Esophagus muscularis mucosa (tissue), 4 donors: ENCODE measurements at regions not wholly inside any gene's neighbourhood (a gene's known extent, or its start where the extent isn't known, plus 50 kb on each side); places are given as distances from the start of the nearest gene placed in this dataset.
A peak's percentile ranks its signal among the peaks of the same experiment; 100 is the strongest.

Source experiments
- DNase-seq: peaks from one replicate; pipeline ENCODE4 v3.0.0-alpha.2; 2017; ENCODE audit errors: extremely low spot score
- H3K27ac ChIP-seq, 4 donors: fragments of 200-600 bp; sonication (generic); replicated peaks in 1 of 4; 1 replicate in 3 of 4; 2 replicates in 1 of 4; pipeline ENCODE4 v1.5.1; 2016 to 2019; ENCODE audit warnings: mild to moderate bottlenecking in 1 of 4
- H3K27me3 ChIP-seq, 4 donors: fragments of 200-600 bp; sonication (generic); one replicate each; pipeline versions ENCODE4 v1.5.1 to v1.6.0; 2016 to 2019
- H3K36me3 ChIP-seq, 4 donors: fragments of 200-600 bp; sonication (generic); one replicate each; pipeline ENCODE4 v1.5.1; 2016 to 2019
- H3K4me1 ChIP-seq, 4 donors: fragments of 200-600 bp; sonication (generic); one replicate each; pipeline ENCODE4 v1.5.1; 2016 to 2019
- H3K4me3 ChIP-seq, 4 donors: fragments of 200-600 bp; sonication (generic); 1 replicate in 2 of 4; 2 replicates in 2 of 4; pipeline ENCODE4 v1.5.1; 2016 to 2019; ENCODE audit warnings: mild to moderate bottlenecking in 4 of 4, moderate library complexity in 1 of 4
- H3K9me3 ChIP-seq, 4 donors: fragments of 200-600 bp; sonication (generic); 1 replicate in 3 of 4; 2 replicates in 1 of 4; pipeline ENCODE4 v1.5.1; 2016 to 2019
- EP300 ChIP-seq: sonication (generic); formaldehyde crosslinking; IDR thresholded peaks from one replicate; pipeline ENCODE4 v1.6.1; 2017; ENCODE audit warnings: antibody characterized with exemption
- POLR2A ChIP-seq: fragments of 450-650 bp; IDR thresholded peaks from one replicate; pipeline ENCODE4 v1.6.1; 2017; ENCODE audit warnings: antibody characterized with exemption, moderate library complexity, mild to moderate bottlenecking, low read depth
- POLR2AphosphoS5 ChIP-seq, 2 donors: sonication (generic); formaldehyde crosslinking; IDR thresholded peaks; one replicate each; pipeline ENCODE4 v1.6.1; 2017; ENCODE audit warnings: antibody characterized with exemption in 2 of 2
- WGBS: methylation state at CpG from one replicate; pipeline ENCODE4 v1.1.5; 2018; 5-methylcytosine and 5-hydroxymethylcytosine counted together
- intact Hi-C: fragments of 100-400 bp; cut with DNase I; formaldehyde crosslinking; loops from one replicate; pipeline ENCODE4 v1.15.1; 2023
- TF ChIP-seq, protein P1 (sequence below), 3 experiments: fragments of 200-600 bp in 2 of 3; fragments of 450-650 bp in 1 of 3; sonication (generic) in 2 of 3; IDR thresholded peaks; one replicate each; pipeline ENCODE4 v1.5.1; 2017 to 2019; ENCODE audit warnings: antibody characterized with exemption in 3 of 3, mild to moderate bottlenecking in 2 of 3, moderate library complexity in 1 of 3

DNA sequence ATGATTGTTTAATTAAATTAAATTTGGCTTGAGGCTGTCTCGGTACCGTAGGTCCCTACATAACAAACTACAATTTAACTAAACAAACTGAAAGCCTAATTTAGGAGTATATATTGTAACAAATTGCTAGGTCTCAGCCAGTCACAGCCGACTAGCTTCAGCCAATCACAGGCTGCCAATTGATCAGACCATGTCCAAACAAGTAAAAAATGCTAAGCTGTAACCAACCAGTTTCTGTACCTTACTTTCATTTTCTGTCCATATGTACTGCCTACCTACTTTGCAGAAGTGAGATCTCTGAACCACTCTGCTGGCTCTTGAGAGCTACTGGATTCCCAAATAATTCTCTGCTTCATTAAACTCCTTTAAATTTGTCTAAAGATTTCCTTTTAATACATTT is 648.0 kb upstream of the GJE1 start:
- 60% methylated on average over 3 of the region's 3 CpGs for WGBS
- H3K27me3 ChIP-seq, result no peaks in the 10 kb centered on the region
- H3K4me1 ChIP-seq, result peaks cover 5 to 10% (median 7%) of the 10 kb centered on the region in 4 donors
- no peak overlapping the region for H3K4me3 ChIP-seq
- H3K9me3 ChIP-seq, result no peaks in the 10 kb centered on the region
- intact Hi-C loops, result no loop called here
- DNase-seq, result no peak
- H3K27ac ChIP-seq, result no peak overlapping the region
- no peaks in the 10 kb centered on the region for H3K36me3 ChIP-seq
- no peak for TF ChIP-seq POLR2A
- TF ChIP-seq, protein P1, sequence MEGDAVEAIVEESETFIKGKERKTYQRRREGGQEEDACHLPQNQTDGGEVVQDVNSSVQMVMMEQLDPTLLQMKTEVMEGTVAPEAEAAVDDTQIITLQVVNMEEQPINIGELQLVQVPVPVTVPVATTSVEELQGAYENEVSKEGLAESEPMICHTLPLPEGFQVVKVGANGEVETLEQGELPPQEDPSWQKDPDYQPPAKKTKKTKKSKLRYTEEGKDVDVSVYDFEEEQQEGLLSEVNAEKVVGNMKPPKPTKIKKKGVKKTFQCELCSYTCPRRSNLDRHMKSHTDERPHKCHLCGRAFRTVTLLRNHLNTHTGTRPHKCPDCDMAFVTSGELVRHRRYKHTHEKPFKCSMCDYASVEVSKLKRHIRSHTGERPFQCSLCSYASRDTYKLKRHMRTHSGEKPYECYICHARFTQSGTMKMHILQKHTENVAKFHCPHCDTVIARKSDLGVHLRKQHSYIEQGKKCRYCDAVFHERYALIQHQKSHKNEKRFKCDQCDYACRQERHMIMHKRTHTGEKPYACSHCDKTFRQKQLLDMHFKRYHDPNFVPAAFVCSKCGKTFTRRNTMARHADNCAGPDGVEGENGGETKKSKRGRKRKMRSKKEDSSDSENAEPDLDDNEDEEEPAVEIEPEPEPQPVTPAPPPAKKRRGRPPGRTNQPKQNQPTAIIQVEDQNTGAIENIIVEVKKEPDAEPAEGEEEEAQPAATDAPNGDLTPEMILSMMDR (IDR thresholded peaks at IDR 0.05), result no peak
- TF ChIP-seq EP300, result no peak
- no peak for TF ChIP-seq POLR2AphosphoS5 (IDR thresholded peaks at IDR 0.05)

DNA sequence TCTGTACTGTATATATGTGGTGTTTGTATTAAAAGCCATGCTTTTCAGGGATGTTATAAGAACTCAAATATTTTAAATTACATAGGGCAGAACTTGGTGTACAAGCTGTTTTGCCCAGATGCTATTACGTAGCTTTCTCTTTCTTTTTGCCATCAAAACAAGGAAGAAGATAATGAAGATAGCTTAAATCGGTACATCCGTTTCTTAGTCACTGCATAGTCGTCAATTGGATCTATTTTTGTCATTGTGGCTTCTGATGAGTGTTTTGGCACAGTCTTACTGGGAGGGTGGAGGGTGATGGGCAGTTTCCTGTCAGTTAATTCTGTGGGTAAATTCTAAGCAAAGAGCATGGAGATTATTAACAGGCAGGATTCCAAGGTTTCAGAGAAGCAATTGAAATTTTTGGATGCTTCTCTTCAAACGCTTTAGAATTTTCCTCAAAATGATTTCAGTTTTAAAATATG is 649.1 kb upstream of the GJE1 start:
- Histone ChIP-seq H3K4me3 (peak overlapping the region; percentile 26 to 42 (median 32)), H3K27ac (peak overlapping the region in 3 of 4 donors; percentile 3 to 16 (median 12)), H3K36me3 (no peaks in the 10 kb centered on the region), H3K9me3 (no peaks in the 10 kb centered on the region), H3K27me3 (no peaks in the 10 kb centered on the region), H3K4me1 (peaks cover 5 to 10% (median 7%) of the 10 kb centered on the region in 4 donors)
- 21% methylated on average over 5 of the region's 5 CpGs for WGBS
- no peak for DNase-seq
- TF ChIP-seq, protein P1 (IDR thresholded peaks at IDR 0.05), result no peak
- TF ChIP-seq POLR2A (no peak), POLR2AphosphoS5 (IDR thresholded peaks at IDR 0.05) (no peak), EP300 (no peak)
- intact Hi-C loops, result no loop called here

DNA sequence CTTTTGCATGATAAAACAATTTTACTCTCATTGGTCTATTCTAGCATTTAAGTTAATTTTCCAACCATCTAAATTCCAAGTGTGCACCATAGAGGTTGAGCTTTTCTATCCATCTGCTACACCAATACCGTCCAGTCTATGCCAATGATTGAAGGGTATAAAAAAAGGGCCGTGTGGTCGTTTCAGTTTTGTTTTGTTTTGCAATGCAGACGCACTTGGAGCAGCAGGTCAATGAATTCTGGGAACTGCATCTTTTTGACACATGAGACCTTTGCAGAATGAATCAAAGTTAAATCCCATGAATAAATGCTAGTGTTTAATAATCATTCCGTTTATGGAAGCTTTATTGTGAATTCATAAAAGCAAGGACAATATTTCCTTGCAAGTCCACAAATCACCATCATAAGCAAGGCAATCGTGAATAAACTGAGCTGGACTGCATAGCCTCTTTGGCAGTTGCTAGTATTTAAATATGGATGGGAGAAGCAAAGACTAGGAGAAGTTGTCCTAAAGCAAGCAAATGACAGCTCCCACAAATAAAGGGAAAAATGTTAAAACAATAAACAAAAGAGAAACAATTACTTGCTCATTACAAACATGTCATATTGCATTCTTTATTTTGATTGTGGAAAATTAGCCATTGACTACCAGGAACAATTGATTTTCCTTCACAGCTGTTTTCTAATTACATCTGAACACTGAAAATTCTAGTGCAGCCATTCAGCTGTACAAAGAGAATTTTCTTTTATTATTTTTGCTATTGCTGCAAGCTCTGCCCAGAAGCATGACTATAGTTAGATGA is 649.7 kb upstream of the GJE1 start:
- no peaks in the 10 kb centered on the region for H3K36me3 ChIP-seq
- H3K4me3 ChIP-seq, result peak overlapping the region; percentile 26 to 42 (median 32)
- peak overlapping the region in 3 of 4 donors; percentile 3 to 16 (median 12) for H3K27ac ChIP-seq
- no peaks in the 10 kb centered on the region for H3K9me3 ChIP-seq
- H3K4me1 ChIP-seq, result peaks cover 5 to 10% (median 7%) of the 10 kb centered on the region in 4 donors
- 40% methylated on average over 6 of the region's 6 CpGs for WGBS
- TF ChIP-seq POLR2A, result no peak
- TF ChIP-seq EP300, result no peak
- TF ChIP-seq, protein P1 (IDR thresholded peaks at IDR 0.05), result no peak
- TF ChIP-seq POLR2AphosphoS5 (IDR thresholded peaks at IDR 0.05), result no peak
- no peak for DNase-seq
- intact Hi-C loops, result no loop called here
- H3K27me3 ChIP-seq, result no peaks in the 10 kb centered on the region

DNA sequence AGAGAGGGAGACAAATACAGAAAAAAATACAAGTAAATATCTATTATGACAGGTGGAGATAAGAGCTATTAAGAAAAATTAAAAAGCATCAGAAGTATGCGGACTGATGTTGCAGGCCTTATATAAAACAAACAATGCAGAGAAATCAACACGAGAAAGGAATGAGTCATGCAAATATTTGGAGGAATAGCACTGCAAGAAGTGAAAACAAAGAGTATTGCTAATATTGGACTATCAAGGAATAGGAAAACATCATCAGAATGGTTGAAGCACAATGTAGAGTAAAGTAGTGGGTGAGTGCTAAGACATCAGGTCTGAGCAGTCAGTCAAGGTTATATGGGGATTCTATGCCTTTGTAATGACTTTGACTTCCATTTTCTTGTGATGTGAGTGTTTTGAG is 657.5 kb upstream of the GJE1 start:
- Histone ChIP-seq H3K9me3 (no peaks in the 10 kb centered on the region), H3K27ac (no peak overlapping the region), H3K4me3 (no peak overlapping the region), H3K4me1 (no peaks in the 10 kb centered on the region), H3K27me3 (no peaks in the 10 kb centered on the region), H3K36me3 (no peaks in the 10 kb centered on the region)
- intact Hi-C loops, result no loop called here
- 77% methylated on average over 2 of the region's 2 CpGs for WGBS
- DNase-seq, result no peak
- TF ChIP-seq EP300 (no peak), POLR2A (no peak), POLR2AphosphoS5 (IDR thresholded peaks at IDR 0.05) (no peak)
- TF ChIP-seq, protein P1 (IDR thresholded peaks at IDR 0.05), result no peak
